Liver (tissue), 8 donors: ENCODE measurements at regions not wholly inside any gene's neighbourhood (a gene's known extent, or its start where the extent isn't known, plus 50 kb on each side); places are given as distances from the start of the nearest gene placed in this dataset.

Experiments
- DNase-seq: peaks from one replicate; pipeline ENCODE4 v3.0.0-alpha.2; 2017; ENCODE audit warnings: low spot score
- H3K27ac ChIP-seq, 2 donors: one replicate each; pipeline ENCODE4 v1.7.0; 2013; ENCODE audit warnings: inconsistent platforms in 2 of 2, low read length in 2 of 2, control low read depth in 1 of 2, low read depth in 1 of 2, mild to moderate bottlenecking in 1 of 2
- H3K27me3 ChIP-seq, 4 donors: one replicate each; pipeline versions ENCODE4 v1.6.1 to v1.7.0; 2013; ENCODE audit warnings: low read length in 3 of 4, inconsistent platforms in 1 of 4, mild to moderate bottlenecking in 1 of 4, moderate library complexity in 1 of 4; ENCODE audit not compliant: control insufficient read depth in 4 of 4, insufficient read depth in 4 of 4
- H3K36me3 ChIP-seq, 4 donors: one replicate each; pipeline versions ENCODE4 v1.6.1 to v1.7.0; 2013; ENCODE audit warnings: low read length in 3 of 4, mild to moderate bottlenecking in 3 of 4, low read depth in 1 of 4, moderate library complexity in 1 of 4; ENCODE audit not compliant: control insufficient read depth in 4 of 4, insufficient read depth in 3 of 4
- H3K4me1 ChIP-seq, 4 donors: one replicate each; pipeline versions ENCODE4 v1.6.1 to v1.7.0; 2013; ENCODE audit warnings: low read length in 3 of 4, mild to moderate bottlenecking in 3 of 4, moderate library complexity in 1 of 4; ENCODE audit not compliant: control insufficient read depth in 4 of 4, insufficient read depth in 4 of 4
- H3K4me3 ChIP-seq, 3 donors: one replicate each; pipeline versions ENCODE4 v1.6.1 to v1.7.0; 2013; ENCODE audit warnings: low read length in 3 of 3, control low read depth in 1 of 3, low read depth in 1 of 3, mild to moderate bottlenecking in 1 of 3
- H3K9ac ChIP-seq, 2 donors: one replicate each; pipeline ENCODE4 v1.7.0; 2013; ENCODE audit warnings: low read length in 2 of 2, mild to moderate bottlenecking in 2 of 2, moderate library complexity in 2 of 2, control low read depth in 1 of 2, low read depth in 1 of 2
- H3K9me3 ChIP-seq, 4 donors: one replicate each; pipeline versions ENCODE4 v1.6.1 to v1.7.0; 2013; ENCODE audit warnings: low read length in 3 of 4; ENCODE audit not compliant: control insufficient read depth in 4 of 4
- EGR1 ChIP-seq, 2 donors: IDR thresholded peaks; 2 replicates each; pipeline ENCODE4 v1.6.1; 2016 to 2018; ENCODE audit warnings: antibody characterized with exemption in 2 of 2, low read depth in 2 of 2
- GABPA ChIP-seq, 2 donors: IDR thresholded peaks in 1 of 2; conservative IDR thresholded peaks in 1 of 2; 2 replicates each; pipeline ENCODE4 v1.6.1; 2016; ENCODE audit warnings: antibody characterized with exemption in 2 of 2, mild to moderate bottlenecking in 1 of 2, moderate library complexity in 1 of 2
- HNF4G ChIP-seq: IDR thresholded peaks from 2 replicates; pipeline ENCODE4 v1.6.1; 2016; ENCODE audit warnings: antibody characterized with exemption
- NR2F2 ChIP-seq: IDR thresholded peaks from 2 replicates; pipeline ENCODE4 v1.6.1; 2016; ENCODE audit warnings: antibody characterized with exemption
- RAD21 ChIP-seq, 2 donors: IDR thresholded peaks; 2 replicates each; pipeline ENCODE4 v1.6.1; 2016; ENCODE audit warnings: antibody characterized with exemption in 2 of 2, mild to moderate bottlenecking in 2 of 2
- RXRA ChIP-seq, 2 donors: IDR thresholded peaks; 2 replicates each; pipeline ENCODE4 v1.6.1; 2017 to 2018; ENCODE audit warnings: antibody characterized with exemption in 2 of 2, mild to moderate bottlenecking in 1 of 2
- YY1 ChIP-seq: IDR thresholded peaks from 2 replicates; pipeline ENCODE4 v1.6.1; 2016; ENCODE audit warnings: antibody characterized with exemption, mild to moderate bottlenecking
- WGBS: extraction: QIAGEN DNeasy Blood & Tissue Kit; methylation state at CpG from one replicate; pipeline ENCODE4 v1.1.7; 2013; 5-methylcytosine and 5-hydroxymethylcytosine counted together
- TF ChIP-seq, protein P1 (sequence below): fragments of 150-350 bp; IDR thresholded peaks from 2 replicates; pipeline ENCODE4 v1.5.1; 2017; ENCODE audit warnings: improper control_type of control experiment, low read depth, low read length; ENCODE audit not compliant: missing input control
- TF ChIP-seq, protein P2 (sequence below): IDR thresholded peaks from 2 replicates; pipeline ENCODE4 v1.6.1; 2016; ENCODE audit warnings: antibody characterized with exemption
- donor health status: healthy.
- donor health status: healthy.
- donor health status: healthy.
- donor health status: healthy.
- donor health status: healthy.

- H3K9me3 ChIP-seq, result peaks cover 1 to 9% (median 4%) of the 10 kb centered on the region in 4 donors
- H3K9ac ChIP-seq, result no peak overlapping the region
- over 99% methylated on average over 3 of the region's 3 CpGs for WGBS
- H3K4me1 ChIP-seq, result no peaks in the 10 kb centered on the region
- no peak overlapping the region for H3K27ac ChIP-seq
- DNase-seq, result no peak
- H3K36me3 ChIP-seq, result no peaks in the 10 kb centered on the region
- H3K27me3 ChIP-seq, result no peaks in the 10 kb centered on the region
- no peak overlapping the region for H3K4me3 ChIP-seq
- TF ChIP-seq GABPA (IDR thresholded peaks at IDR 0.05 in 1 of 2, conservative IDR thresholded peaks at IDR 0.05 in 1 of 2), result no peak
- no peak for TF ChIP-seq RAD21 (IDR thresholded peaks at IDR 0.05)
- TF ChIP-seq EGR1 (IDR thresholded peaks at IDR 0.05; ENCODE audit: low read depth in 2 of 2), result no peak
These were observed 76.8 kb downstream of the GCNT4 start for GRCh38 chr5:74975582-74975981.

- no peak overlapping the region for H3K9ac ChIP-seq
- H3K27me3 ChIP-seq, result no peaks in the 10 kb centered on the region
- DNase-seq, result no peak
- no peaks in the 10 kb centered on the region for H3K4me1 ChIP-seq
- H3K36me3 ChIP-seq, result no peaks in the 10 kb centered on the region
- H3K9me3 ChIP-seq, result peaks cover 1 to 9% (median 4%) of the 10 kb centered on the region in 4 donors
- 61% methylated on average over 4 of the region's 4 CpGs for WGBS
- no peak overlapping the region for H3K4me3 ChIP-seq
- no peak overlapping the region for H3K27ac ChIP-seq
- TF ChIP-seq NR2F2, result no peak
These were observed 77.8 kb downstream of the GCNT4 start for GRCh38 chr5:74974451-74975091.

DNA sequence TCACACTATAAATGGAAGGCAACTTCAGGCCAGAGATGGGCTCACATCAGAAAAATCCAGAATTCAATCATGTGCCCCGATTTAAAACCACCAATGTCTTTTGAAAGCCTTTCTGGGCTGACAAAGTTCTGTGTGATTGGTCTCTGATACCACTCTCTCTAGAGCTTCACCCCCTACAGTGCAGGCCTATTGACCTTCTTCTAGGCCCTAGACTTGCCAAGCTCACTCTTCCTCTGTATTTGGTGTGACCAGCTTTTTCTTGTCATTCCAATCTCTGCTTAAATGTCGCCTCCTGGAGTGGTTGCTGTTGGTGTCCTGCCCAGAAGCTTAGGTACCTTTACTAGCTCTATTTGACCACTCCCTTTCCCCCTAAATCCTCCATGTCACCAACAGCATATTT, 78.7 kb downstream of the GCNT4 start:
- no peak overlapping the region for H3K27ac ChIP-seq
- no peaks in the 10 kb centered on the region for H3K36me3 ChIP-seq
- H3K9me3 ChIP-seq, result peaks cover 1 to 9% (median 4%) of the 10 kb centered on the region in 4 donors
- TF ChIP-seq, protein P1, sequence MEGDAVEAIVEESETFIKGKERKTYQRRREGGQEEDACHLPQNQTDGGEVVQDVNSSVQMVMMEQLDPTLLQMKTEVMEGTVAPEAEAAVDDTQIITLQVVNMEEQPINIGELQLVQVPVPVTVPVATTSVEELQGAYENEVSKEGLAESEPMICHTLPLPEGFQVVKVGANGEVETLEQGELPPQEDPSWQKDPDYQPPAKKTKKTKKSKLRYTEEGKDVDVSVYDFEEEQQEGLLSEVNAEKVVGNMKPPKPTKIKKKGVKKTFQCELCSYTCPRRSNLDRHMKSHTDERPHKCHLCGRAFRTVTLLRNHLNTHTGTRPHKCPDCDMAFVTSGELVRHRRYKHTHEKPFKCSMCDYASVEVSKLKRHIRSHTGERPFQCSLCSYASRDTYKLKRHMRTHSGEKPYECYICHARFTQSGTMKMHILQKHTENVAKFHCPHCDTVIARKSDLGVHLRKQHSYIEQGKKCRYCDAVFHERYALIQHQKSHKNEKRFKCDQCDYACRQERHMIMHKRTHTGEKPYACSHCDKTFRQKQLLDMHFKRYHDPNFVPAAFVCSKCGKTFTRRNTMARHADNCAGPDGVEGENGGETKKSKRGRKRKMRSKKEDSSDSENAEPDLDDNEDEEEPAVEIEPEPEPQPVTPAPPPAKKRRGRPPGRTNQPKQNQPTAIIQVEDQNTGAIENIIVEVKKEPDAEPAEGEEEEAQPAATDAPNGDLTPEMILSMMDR, result no peak
- TF ChIP-seq, protein P2, sequence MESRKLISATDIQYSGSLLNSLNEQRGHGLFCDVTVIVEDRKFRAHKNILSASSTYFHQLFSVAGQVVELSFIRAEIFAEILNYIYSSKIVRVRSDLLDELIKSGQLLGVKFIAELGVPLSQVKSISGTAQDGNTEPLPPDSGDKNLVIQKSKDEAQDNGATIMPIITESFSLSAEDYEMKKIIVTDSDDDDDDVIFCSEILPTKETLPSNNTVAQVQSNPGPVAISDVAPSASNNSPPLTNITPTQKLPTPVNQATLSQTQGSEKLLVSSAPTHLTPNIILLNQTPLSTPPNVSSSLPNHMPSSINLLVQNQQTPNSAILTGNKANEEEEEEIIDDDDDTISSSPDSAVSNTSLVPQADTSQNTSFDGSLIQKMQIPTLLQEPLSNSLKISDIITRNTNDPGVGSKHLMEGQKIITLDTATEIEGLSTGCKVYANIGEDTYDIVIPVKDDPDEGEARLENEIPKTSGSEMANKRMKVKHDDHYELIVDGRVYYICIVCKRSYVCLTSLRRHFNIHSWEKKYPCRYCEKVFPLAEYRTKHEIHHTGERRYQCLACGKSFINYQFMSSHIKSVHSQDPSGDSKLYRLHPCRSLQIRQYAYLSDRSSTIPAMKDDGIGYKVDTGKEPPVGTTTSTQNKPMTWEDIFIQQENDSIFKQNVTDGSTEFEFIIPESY, result no peak
- TF ChIP-seq HNF4G, result no peak
- TF ChIP-seq YY1, result no peak
- no peak for TF ChIP-seq RXRA (IDR thresholded peaks at IDR 0.05)
- DNase-seq, result no peak
- H3K27me3 ChIP-seq, result no peaks in the 10 kb centered on the region
- no peak overlapping the region for H3K4me3 ChIP-seq
- 95% methylated on average over 2 of the region's 2 CpGs for WGBS
- no peaks in the 10 kb centered on the region for H3K4me1 ChIP-seq
- H3K9ac ChIP-seq, result no peak overlapping the region
